Tibial artery (tissue), 4 donors: ENCODE measurements at regions not wholly inside any gene's neighbourhood (a gene's known extent, or its start where the extent isn't known, plus 50 kb on each side); places are given as distances from the start of the nearest gene placed in this dataset.
"Not testable (repeated sequence)": the region's sequence is repeated elsewhere in the genome, so short reads cannot be mapped to it uniquely, and the experiment has no call there.

Experiments used
- DNase-seq, 2 donors: peaks; one replicate each; pipeline ENCODE4 v3.0.0-alpha.2; 2019
- H3K27ac ChIP-seq, 2 donors: fragments of 200-600 bp; sonication (generic) in 1 of 2; 1 replicate in 1 of 2; 2 replicates in 1 of 2; pipeline ENCODE4 v1.5.1; 2018 to 2019; ENCODE audit warnings: mild to moderate bottlenecking in 1 of 2
- H3K27me3 ChIP-seq, 2 donors: fragments of 200-600 bp; sonication (generic) in 1 of 2; one replicate each; pipeline versions ENCODE4 v1.5.1 to v1.6.0; 2016 to 2019
- H3K36me3 ChIP-seq, 3 donors: fragments of 200-600 bp; sonication (generic) in 2 of 3; one replicate each; pipeline ENCODE4 v1.5.1; 2016 to 2019; ENCODE audit warnings: mild to moderate bottlenecking in 2 of 3
- H3K4me1 ChIP-seq, 4 donors: fragments of 200-600 bp; sonication (generic) in 2 of 4; 1 replicate in 3 of 4; 2 replicates in 1 of 4; pipeline ENCODE4 v1.5.1; 2016 to 2019
- H3K4me3 ChIP-seq, 2 donors: fragments of 200-600 bp; sonication (generic) in 1 of 2; 1 replicate in 1 of 2; 2 replicates in 1 of 2; pipeline ENCODE4 v1.5.1; 2018 to 2019; ENCODE audit warnings: mild to moderate bottlenecking in 2 of 2
- H3K9me3 ChIP-seq, 3 donors: fragments of 200-600 bp; sonication (generic) in 1 of 3; one replicate each; pipeline ENCODE4 v1.5.1; 2016 to 2019
- CTCF ChIP-seq, 2 experiments: fragments of 200-600 bp in 1 of 2; fragments of 450-650 bp in 1 of 2; IDR thresholded peaks; one replicate each; pipeline ENCODE4 v1.5.1; 2017 to 2019; ENCODE audit warnings: antibody characterized with exemption in 2 of 2, mild to moderate bottlenecking in 1 of 2, moderate library complexity in 1 of 2
- intact Hi-C: fragments of 100-400 bp; cut with DNase I; formaldehyde crosslinking; loops from one replicate; pipeline ENCODE4 v1.15.0; 2023; ENCODE audit warnings: low total_unique reads

GRCh38 chr1:188719735-188720134, 1757.9 kb downstream of the BRINP3 start:
- Histone ChIP-seq H3K9me3 (no peaks in the 10 kb centered on the region), H3K4me1 (no peaks in the 10 kb centered on the region), H3K4me3 (no peak overlapping the region), H3K36me3 (no peaks in the 10 kb centered on the region), H3K27ac (no peak overlapping the region), H3K27me3 (no peaks in the 10 kb centered on the region)
- no peak for TF ChIP-seq CTCF (IDR thresholded peaks at IDR 0.05)
- intact Hi-C loops = no loop called here
- no peak for DNase-seq

GRCh38 chr1:188723332-188724020, 1754.2 kb downstream of the BRINP3 start:
- Histone ChIP-seq H3K27ac (no peak overlapping the region), H3K9me3 (no peaks in the 10 kb centered on the region), H3K27me3 (no peaks in the 10 kb centered on the region), H3K4me3 (no peak overlapping the region), H3K36me3 (no peaks in the 10 kb centered on the region), H3K4me1 (no peaks in the 10 kb centered on the region)
- DNase-seq = no peak
- no peak for TF ChIP-seq CTCF (IDR thresholded peaks at IDR 0.05)
- intact Hi-C loops = no loop called here

GRCh38 chr1:188729039-188729438, 1748.6 kb downstream of the BRINP3 start:
- no peak overlapping the region for H3K27ac ChIP-seq
- H3K9me3 ChIP-seq = no peaks in the 10 kb centered on the region
- H3K36me3 ChIP-seq = no peaks in the 10 kb centered on the region
- H3K27me3 ChIP-seq = no peaks in the 10 kb centered on the region
- intact Hi-C loops = no loop called here
- TF ChIP-seq CTCF (IDR thresholded peaks at IDR 0.05) = no peak
- DNase-seq = no peak
- no peaks in the 10 kb centered on the region for H3K4me1 ChIP-seq
- H3K4me3 ChIP-seq = no peak overlapping the region

GRCh38 chr1:188735567-188735966, 1742.1 kb downstream of the BRINP3 start:
- H3K27ac ChIP-seq = no peak overlapping the region
- H3K36me3 ChIP-seq = no peaks in the 10 kb centered on the region
- H3K4me3 ChIP-seq = no peak overlapping the region
- intact Hi-C loops = no loop called here
- no peaks in the 10 kb centered on the region for H3K9me3 ChIP-seq
- no peak for TF ChIP-seq CTCF (IDR thresholded peaks at IDR 0.05)
- H3K4me1 ChIP-seq = no peaks in the 10 kb centered on the region
- no peak for DNase-seq
- no peaks in the 10 kb centered on the region for H3K27me3 ChIP-seq

GRCh38 chr1:188749275-188749674, 1728.4 kb downstream of the BRINP3 start:
- H3K4me3 ChIP-seq, H3K4me1 ChIP-seq, H3K27me3 ChIP-seq, intact Hi-C loops, DNase-seq, H3K27ac ChIP-seq, H3K36me3 ChIP-seq, H3K9me3 ChIP-seq: not testable (repeated sequence)

- H3K27ac ChIP-seq, H3K4me1 ChIP-seq, H3K9me3 ChIP-seq, intact Hi-C loops, H3K4me3 ChIP-seq, H3K36me3 ChIP-seq, H3K27me3 ChIP-seq, DNase-seq: not testable (repeated sequence)
These were observed 1725.6 kb downstream of the BRINP3 start for GRCh38 chr1:188752027-188752426.

GRCh38 chr1:188757747-188758146, 1719.9 kb downstream of the BRINP3 start:
- H3K9me3 ChIP-seq, H3K27ac ChIP-seq, H3K36me3 ChIP-seq, H3K4me3 ChIP-seq, H3K27me3 ChIP-seq, H3K4me1 ChIP-seq, intact Hi-C loops: not testable (repeated sequence)
- DNase-seq = peak in 1 of 2 donors; percentile 52
